GM12873 (cell line): ENCODE measurements at regions not wholly inside any gene's neighbourhood (a gene's known extent, or its start where the extent isn't known, plus 50 kb on each side); places are given as distances from the start of the nearest gene placed in this dataset.

ENCODE experiments used
- CTCF ChIP-seq: IDR thresholded peaks from 2 replicates; pipeline ENCODE4 v1.5.1; 2012; ENCODE audit warnings: low read depth, mild to moderate bottlenecking, moderate library complexity, low read length, control low read depth; ENCODE audit not compliant: insufficient read depth; ENCODE audit errors: missing control alignments

- TF ChIP-seq CTCF = no peak
Observed at GRCh38 chr2:7974936-7975335, 706.9 kb upstream of the ID2 start.

GRCh38 chr2:7976206-7976605 lies 705.6 kb upstream of the ID2 start:
- TF ChIP-seq CTCF = no peak

GRCh38 chr2:7977981-7978380 lies 703.9 kb upstream of the ID2 start:
- no peak for TF ChIP-seq CTCF

GRCh38 chr2:7982054-7982453 lies 699.8 kb upstream of the ID2 start:
- no peak for TF ChIP-seq CTCF

GRCh38 chr2:7983451-7983850 lies 698.4 kb upstream of the ID2 start:
- TF ChIP-seq CTCF = no peak

GRCh38 chr2:7983912-7984311 lies 697.9 kb upstream of the ID2 start:
- TF ChIP-seq CTCF = no peak

- no peak for TF ChIP-seq CTCF
Observed at GRCh38 chr2:7984693-7985353, 697.0 kb upstream of the ID2 start.

GRCh38 chr2:7986431-7986830 lies 695.4 kb upstream of the ID2 start:
- no peak for TF ChIP-seq CTCF
